OCI-LY1 (cell line): ENCODE measurements at regions not wholly inside any gene's neighbourhood (a gene's known extent, or its start where the extent isn't known, plus 50 kb on each side); places are given as distances from the start of the nearest gene placed in this dataset.

Experiments
- CTCF ChIP-seq: fragments of 200-600 bp; sonication (generic), shearing (Covaris generic); IDR thresholded peaks from 2 replicates; pipeline ENCODE4 v1.5.1; 2017; ENCODE audit warnings: mild to moderate bottlenecking, antibody characterized with exemption, low read length, moderate library complexity, mixed read lengths
- EZH2 ChIP-seq: fragments of 200-600 bp; sonication (generic), shearing (Covaris generic); IDR thresholded peaks from 2 replicates; pipeline ENCODE4 v1.8.0; 2017; ENCODE audit warnings: borderline replicate concordance, mixed run types, mild to moderate bottlenecking, antibody characterized with exemption, low read length, moderate library complexity, mixed read lengths

GRCh38 chr13:64420181-64420580 lies 2810.0 kb downstream of the PCDH9 start:
- no peak for TF ChIP-seq CTCF
- no peak for TF ChIP-seq EZH2
